ENCODE measurements at regions not wholly inside any gene's neighbourhood (a gene's known extent, or its start where the extent isn't known, plus 50 kb on each side); places are given as distances from the start of the nearest gene placed in this dataset.

- no peak overlapping the region for H3K4me3 ChIP-seq (ENCODE audit: low read depth, low read length)
- peak; percentile 56 for DNase-seq (ENCODE audit: low read depth)
- no peak for TF ChIP-seq CTCF (IDR thresholded peaks at IDR 0.05; ENCODE audit: insufficient read depth, low read length)
Observed at GRCh38 chr3:194775731-194776130, 90.0 kb downstream of the FAM43A start.

GRCh38 chr3:194777729-194778128 lies 92.0 kb downstream of the FAM43A start:
- no peak overlapping the region for H3K4me3 ChIP-seq (ENCODE audit: low read depth, low read length)
- DNase-seq (ENCODE audit: low read depth): no peak
- TF ChIP-seq CTCF (IDR thresholded peaks at IDR 0.05; ENCODE audit: insufficient read depth, low read length): no peak

- DNase-seq (ENCODE audit: low read depth): no peak
- no peak overlapping the region for H3K4me3 ChIP-seq (ENCODE audit: low read depth, low read length)
- no peak for TF ChIP-seq CTCF (IDR thresholded peaks at IDR 0.05; ENCODE audit: insufficient read depth, low read length)
Observed at GRCh38 chr3:194779729-194780224, 94.1 kb downstream of the FAM43A start.

GRCh38 chr3:194780706-194781105 lies 95.0 kb downstream of the FAM43A start:
- H3K4me3 ChIP-seq (ENCODE audit: low read depth, low read length): no peak overlapping the region
- DNase-seq (ENCODE audit: low read depth): no peak
- TF ChIP-seq CTCF (IDR thresholded peaks at IDR 0.05; ENCODE audit: insufficient read depth, low read length): no peak

- no peak for TF ChIP-seq CTCF (IDR thresholded peaks at IDR 0.05; ENCODE audit: insufficient read depth, low read length)
- DNase-seq (ENCODE audit: low read depth): no peak
- H3K4me3 ChIP-seq (ENCODE audit: low read depth, low read length): no peak overlapping the region
Observed at GRCh38 chr3:194781617-194782016, 95.9 kb downstream of the FAM43A start.

- DNase-seq (ENCODE audit: low read depth): peak; percentile 52
- no peak overlapping the region for H3K4me3 ChIP-seq (ENCODE audit: low read depth, low read length)
- no peak for TF ChIP-seq CTCF (IDR thresholded peaks at IDR 0.05; ENCODE audit: insufficient read depth, low read length)
Observed at GRCh38 chr3:194782698-194783404, 97.2 kb downstream of the FAM43A start.

GRCh38 chr3:194784361-194784760 lies 98.7 kb downstream of the FAM43A start:
- DNase-seq (ENCODE audit: low read depth): no peak

More at GRCh38 chr3:194784361-194784760, 98.7 kb downstream of the FAM43A start:
- no peak for TF ChIP-seq CTCF (IDR thresholded peaks at IDR 0.05; ENCODE audit: insufficient read depth, low read length)
- no peak overlapping the region for H3K4me3 ChIP-seq (ENCODE audit: low read depth, low read length)
